NT2/D1 (cell line): ENCODE measurements at regions not wholly inside any gene's neighbourhood (a gene's known extent, or its start where the extent isn't known, plus 50 kb on each side); places are given as distances from the start of the nearest gene placed in this dataset.

Experiments used
- DNase-seq: peaks from one replicate; pipeline ENCODE4 v3.0.0-alpha.2; 2011; ENCODE audit warnings: low read depth, low spot score
- H3K27me3 ChIP-seq: 2 replicates; pipeline ENCODE4 v1.6.0; 2011; ENCODE audit warnings: mild to moderate bottlenecking; ENCODE audit not compliant: insufficient read length, insufficient read depth
- H3K36me3 ChIP-seq: 2 replicates; pipeline ENCODE4 v1.6.1; 2011; ENCODE audit warnings: mild to moderate bottlenecking, low read length, mixed read lengths; ENCODE audit not compliant: insufficient read depth, insufficient read length
- H3K4me1 ChIP-seq: 2 replicates; pipeline ENCODE4 v1.5.1; 2011; ENCODE audit not compliant: insufficient read depth, insufficient read length
- H3K4me3 ChIP-seq: 2 replicates; pipeline ENCODE4 v1.5.1; 2011; ENCODE audit warnings: low read depth; ENCODE audit not compliant: insufficient read length
- H3K9ac ChIP-seq: 2 replicates; pipeline ENCODE4 v1.6.0; 2011; ENCODE audit warnings: low read depth; ENCODE audit not compliant: insufficient read length
- H3K9me3 ChIP-seq: 2 replicates; pipeline ENCODE4 v1.5.1; 2011; ENCODE audit warnings: mild to moderate bottlenecking, low read length; ENCODE audit not compliant: insufficient read depth
- SUZ12 ChIP-seq: IDR thresholded peaks from 2 replicates; pipeline ENCODE4 v1.6.1; 2011; ENCODE audit not compliant: insufficient read length, insufficient read depth; ENCODE audit errors: extremely low read depth
- YY1 ChIP-seq: IDR thresholded peaks from 2 replicates; pipeline ENCODE4 v1.6.1; 2011; ENCODE audit not compliant: insufficient read length, insufficient read depth
- ZNF274 ChIP-seq: IDR thresholded peaks from 2 replicates; pipeline ENCODE4 v1.6.1; 2011; ENCODE audit warnings: mild to moderate bottlenecking, low read depth, low read length

- no peak for DNase-seq
- H3K9me3 ChIP-seq: peaks cover 25% of the 10 kb centered on the region
Measured at GRCh38 chr1:168455764-168456163, 88.0 kb downstream of the XCL2 start.

GRCh38 chr1:168454211-168454815 is 89.5 kb downstream of the XCL2 start:
- no peak overlapping the region for H3K9ac ChIP-seq
- TF ChIP-seq ZNF274 (no peak), SUZ12 (no peak)
- H3K27me3 ChIP-seq: no peaks in the 10 kb centered on the region
- peaks cover 20% of the 10 kb centered on the region for H3K9me3 ChIP-seq
- no peak for DNase-seq
- H3K4me3 ChIP-seq: no peak overlapping the region
- no peaks in the 10 kb centered on the region for H3K4me1 ChIP-seq
- H3K36me3 ChIP-seq: peaks cover 5% of the 10 kb centered on the region

More at GRCh38 chr1:168455764-168456163, 88.0 kb downstream of the XCL2 start:
- Histone ChIP-seq H3K27me3 (no peaks in the 10 kb centered on the region), H3K4me3 (no peak overlapping the region), H3K9ac (no peak overlapping the region), H3K4me1 (no peaks in the 10 kb centered on the region), H3K36me3 (peaks cover 5% of the 10 kb centered on the region)
- no peak for TF ChIP-seq YY1
- no peak for TF ChIP-seq ZNF274
- no peak for TF ChIP-seq SUZ12

- H3K4me3 ChIP-seq: no peak overlapping the region
- no peaks in the 10 kb centered on the region for H3K4me1 ChIP-seq
- TF ChIP-seq YY1 (no peak), SUZ12 (no peak), ZNF274 (no peak)
- H3K9ac ChIP-seq: no peak overlapping the region
- H3K27me3 ChIP-seq: no peaks in the 10 kb centered on the region
- peaks cover 20% of the 10 kb centered on the region for H3K9me3 ChIP-seq
- peaks cover 5% of the 10 kb centered on the region for H3K36me3 ChIP-seq
- no peak for DNase-seq
Measured at GRCh38 chr1:168453056-168453455, 90.7 kb downstream of the XCL2 start.

- TF ChIP-seq SUZ12: no peak
- no peak for TF ChIP-seq YY1
- no peak for TF ChIP-seq ZNF274
- no peak for DNase-seq
- H3K9me3 ChIP-seq: peaks cover 20% of the 10 kb centered on the region
- no peaks in the 10 kb centered on the region for H3K4me1 ChIP-seq
- no peak overlapping the region for H3K4me3 ChIP-seq
- H3K36me3 ChIP-seq: peaks cover 5% of the 10 kb centered on the region
- no peaks in the 10 kb centered on the region for H3K27me3 ChIP-seq
- H3K9ac ChIP-seq: no peak overlapping the region
Measured at GRCh38 chr1:168452329-168452728, 91.5 kb downstream of the XCL2 start.

GRCh38 chr1:168447871-168448270 is 95.9 kb downstream of the XCL2 start:
- Histone ChIP-seq H3K36me3 (peaks cover 4% of the 10 kb centered on the region), H3K4me3 (no peak overlapping the region), H3K9me3 (peaks cover 11% of the 10 kb centered on the region), H3K9ac (no peak overlapping the region), H3K4me1 (no peaks in the 10 kb centered on the region), H3K27me3 (no peaks in the 10 kb centered on the region)
- no peak for DNase-seq
- TF ChIP-seq SUZ12 (no peak), YY1 (no peak), ZNF274 (no peak)

GRCh38 chr1:168446081-168446480 is 97.7 kb downstream of the XCL2 start:
- DNase-seq: no peak
- Histone ChIP-seq H3K36me3 (no peaks in the 10 kb centered on the region), H3K9ac (no peak overlapping the region), H3K4me1 (peaks cover 2% of the 10 kb centered on the region), H3K9me3 (no peaks in the 10 kb centered on the region), H3K4me3 (no peak overlapping the region), H3K27me3 (no peaks in the 10 kb centered on the region)
- TF ChIP-seq ZNF274 (no peak), YY1 (no peak), SUZ12 (no peak)

GRCh38 chr1:168443899-168444298 is 99.9 kb downstream of the XCL2 start:
- H3K9ac ChIP-seq: no peak overlapping the region
- H3K27me3 ChIP-seq: no peaks in the 10 kb centered on the region
- DNase-seq: no peak
- TF ChIP-seq SUZ12: no peak
- no peak for TF ChIP-seq YY1
- TF ChIP-seq ZNF274: no peak
- no peaks in the 10 kb centered on the region for H3K36me3 ChIP-seq
- H3K4me3 ChIP-seq: no peak overlapping the region
- no peaks in the 10 kb centered on the region for H3K9me3 ChIP-seq
- H3K4me1 ChIP-seq: peaks cover 2% of the 10 kb centered on the region

- Histone ChIP-seq H3K36me3 (no peaks in the 10 kb centered on the region), H3K4me1 (peaks cover 2% of the 10 kb centered on the region), H3K9ac (no peak overlapping the region), H3K27me3 (no peaks in the 10 kb centered on the region), H3K9me3 (no peaks in the 10 kb centered on the region), H3K4me3 (no peak overlapping the region)
- no peak for TF ChIP-seq YY1
- no peak for TF ChIP-seq ZNF274
- TF ChIP-seq SUZ12: no peak
- DNase-seq: no peak
Measured at GRCh38 chr1:168443356-168443755, 100.4 kb downstream of the XCL2 start.
